ENCODE measurements at regions not wholly inside any gene's neighbourhood (a gene's known extent, or its start where the extent isn't known, plus 50 kb on each side); places are given as distances from the start of the nearest gene placed in this dataset.

- TF ChIP-seq CTCF (IDR thresholded peaks at IDR 0.05; ENCODE audit: insufficient read depth, low read length, poor library complexity, severe bottlenecking) (no peak), EZH2phosphoT487 (conservative IDR thresholded peaks at IDR 0.05; ENCODE audit: low read length) (no peak)
Measured at GRCh38 chr18:75840131-75840530, 412.6 kb upstream of the SMIM21 start.
